Ureter (tissue), 1 donor: ENCODE measurements at regions not wholly inside any gene's neighbourhood (a gene's known extent, or its start where the extent isn't known, plus 50 kb on each side); places are given as distances from the start of the nearest gene placed in this dataset.
"Not testable (repeated sequence)": the region's sequence is repeated elsewhere in the genome, so short reads cannot be mapped to it uniquely, and the experiment has no call there.

Experiments
- DNase-seq: peaks from one replicate; pipeline ENCODE4 v3.0.0-alpha.2; 2020; ENCODE audit warnings: low spot score
- donor health status: DM: yes; HTN: yes; CAD: no.

DNA sequence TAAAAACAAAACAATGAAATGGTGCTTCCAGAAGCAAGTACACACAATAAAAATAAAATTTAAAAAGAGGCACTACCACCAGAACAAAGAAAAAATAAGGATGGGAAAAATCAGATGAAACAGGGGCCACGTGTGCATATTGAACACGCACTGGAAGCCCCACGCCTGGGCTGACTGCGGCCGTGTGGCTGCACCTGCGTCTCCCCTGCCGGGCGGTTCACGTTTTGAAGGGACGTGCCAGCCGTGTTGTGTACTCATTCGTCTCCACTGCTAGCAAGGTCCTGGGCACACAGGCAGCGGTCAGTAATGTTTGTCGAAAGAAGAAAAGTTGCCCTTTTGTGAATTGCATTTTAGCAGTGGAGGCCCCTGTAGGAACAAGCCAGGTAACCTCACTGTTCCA is 255.9 kb upstream of the RNF32 start:
- no peak for DNase-seq

DNA sequence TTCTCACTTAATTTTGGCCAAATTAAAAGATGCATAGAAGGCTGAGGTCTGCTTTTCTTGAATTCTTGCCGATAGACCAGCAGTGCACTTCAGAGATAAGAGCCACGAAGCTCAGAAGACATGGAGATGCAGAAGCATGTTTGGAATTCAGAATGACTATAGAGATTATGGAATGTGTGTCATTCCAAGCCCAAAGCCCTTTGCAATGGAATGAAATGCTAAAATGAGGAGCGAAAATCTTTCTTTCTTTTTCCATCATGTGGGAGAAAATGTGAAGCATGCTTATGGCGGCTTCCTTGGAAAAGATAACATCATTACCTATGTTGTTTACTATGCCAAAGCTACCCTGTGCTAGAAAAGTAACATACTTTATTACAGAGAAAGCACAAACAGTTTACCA is 257.0 kb upstream of the RNF32 start:
- no peak for DNase-seq

DNA sequence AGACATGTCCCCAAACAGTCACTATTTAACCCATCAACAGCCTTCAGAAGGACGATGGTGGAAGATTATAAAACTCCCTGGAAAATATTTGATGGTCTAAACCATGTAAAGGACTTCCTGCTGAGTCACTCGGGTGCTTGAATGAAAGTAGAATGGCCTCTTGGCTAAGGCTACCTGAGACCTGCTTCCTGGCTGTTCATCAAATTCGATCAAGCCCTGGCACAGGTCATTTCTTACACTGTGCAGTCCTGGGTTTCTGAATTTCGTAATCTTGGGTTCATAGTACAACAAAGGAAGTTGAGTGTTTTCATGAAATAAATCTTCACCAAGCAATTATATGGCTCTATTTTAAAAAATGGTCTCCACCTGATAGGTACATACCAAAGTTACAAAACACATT is 260.3 kb upstream of the RNF32 start:
- peak; percentile 63 for DNase-seq

DNA sequence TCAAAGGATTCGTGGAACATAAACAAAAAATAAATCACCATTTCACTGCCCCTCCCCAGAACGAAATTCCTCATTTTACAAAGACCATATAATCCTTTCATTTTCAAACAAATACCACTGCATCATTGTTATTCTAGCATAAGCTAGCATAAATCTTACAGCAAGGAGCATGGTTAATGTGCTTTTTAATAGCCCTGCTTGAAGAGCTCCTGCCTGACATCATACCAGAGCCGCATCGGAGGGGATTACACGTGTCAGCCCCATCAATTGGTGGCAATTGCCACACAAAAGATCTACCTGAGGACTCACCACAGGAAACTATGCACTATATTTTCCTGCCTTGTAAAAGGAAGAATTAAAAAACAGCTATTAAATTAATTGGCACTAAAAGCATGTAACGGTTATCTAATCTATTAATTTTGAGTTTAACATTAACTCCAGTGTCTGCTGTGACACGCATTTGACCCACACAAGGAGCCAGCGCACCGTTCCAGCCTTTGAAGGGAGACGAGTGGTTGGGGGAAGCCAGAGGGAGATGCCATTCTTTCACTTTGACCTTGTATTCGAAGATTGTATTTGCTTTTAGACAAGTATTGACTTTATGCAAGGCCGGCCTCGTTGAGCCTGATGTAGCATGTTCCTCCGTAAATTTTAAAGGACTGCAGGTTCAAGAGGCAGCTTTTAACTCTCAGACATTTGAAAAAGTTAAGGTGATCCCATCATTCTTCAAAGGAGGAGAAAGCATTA is 261.1 kb upstream of the RNF32 start:
- DNase-seq: no peak

DNA sequence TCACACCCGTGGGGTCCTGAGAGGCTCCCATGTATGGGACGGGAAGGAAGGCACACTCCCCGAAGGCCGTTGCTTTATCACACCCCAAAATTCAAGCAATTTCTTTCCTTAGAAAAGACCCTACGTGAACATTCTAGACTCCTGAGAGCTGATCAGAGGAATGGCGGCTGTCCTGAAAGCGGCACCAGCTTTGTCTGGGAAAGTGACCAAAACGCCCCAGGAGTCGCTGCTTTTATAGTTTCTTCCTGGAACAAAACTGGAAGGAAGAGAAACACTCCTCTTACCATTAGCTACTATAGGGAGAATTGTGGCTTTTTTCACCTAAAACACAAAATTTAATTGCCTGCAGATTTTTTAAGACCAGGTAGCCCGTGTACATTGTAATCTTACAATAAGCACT is 261.8 kb upstream of the RNF32 start:
- DNase-seq: no peak

DNA sequence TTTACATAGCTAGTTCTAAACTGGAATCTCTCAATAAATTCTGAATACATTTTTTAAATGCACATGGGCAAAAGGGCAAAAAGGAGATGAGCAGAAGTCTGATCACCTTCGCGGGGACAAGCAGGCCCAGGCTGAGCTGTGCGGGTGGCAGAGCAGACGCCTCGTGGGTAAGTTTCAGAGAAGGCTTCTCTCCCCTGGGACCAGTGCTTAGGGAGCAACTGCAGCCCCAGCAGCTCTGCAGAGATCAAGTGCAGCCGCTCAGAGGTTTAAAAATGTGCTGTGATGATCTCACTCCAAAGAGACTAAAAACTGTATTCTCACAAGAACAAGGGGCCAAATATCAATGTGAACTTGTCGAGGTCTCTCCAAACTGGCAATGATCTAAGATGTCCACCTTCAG is 264.3 kb upstream of the RNF32 start:
- no peak for DNase-seq

DNA sequence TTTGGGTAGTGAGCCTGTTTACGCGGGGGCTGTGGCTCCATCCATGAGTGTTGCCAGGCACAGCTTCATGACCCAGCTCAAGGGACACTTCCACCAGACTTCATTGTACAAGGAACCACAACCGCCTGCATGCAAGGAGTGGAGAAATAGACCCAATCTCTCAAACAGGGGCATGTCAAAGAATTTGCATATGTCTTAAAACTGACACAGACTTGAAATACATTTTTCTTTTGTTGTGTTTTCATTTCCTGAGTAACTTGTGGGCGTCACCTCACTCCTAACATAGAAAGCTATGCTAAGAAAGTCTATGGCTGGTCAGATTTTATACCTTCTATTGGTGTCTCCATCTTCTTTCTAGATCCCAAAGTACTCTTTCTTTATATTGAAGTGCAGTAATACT is 266.2 kb upstream of the RNF32 start:
- no peak for DNase-seq

DNA sequence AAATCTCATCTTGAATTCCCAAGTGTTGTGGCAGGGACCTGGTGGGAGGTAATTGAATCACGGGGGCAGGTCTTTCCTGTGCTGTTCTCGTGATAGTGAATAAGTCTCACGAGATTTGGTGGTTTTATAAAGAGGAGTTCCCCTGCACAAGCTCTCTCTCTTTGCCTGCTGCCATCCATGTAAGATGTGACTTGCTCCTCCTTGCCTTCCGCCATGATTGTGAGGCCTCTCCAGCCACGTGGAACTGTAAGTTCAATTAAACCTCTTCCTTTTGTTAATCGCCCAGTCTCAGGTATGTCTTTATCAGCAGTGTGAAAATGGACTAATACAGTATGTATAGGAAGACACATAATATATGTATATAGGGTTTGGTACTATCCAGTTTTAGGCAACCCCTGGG is 270.6 kb upstream of the RNF32 start:
- DNase-seq: not testable (repeated sequence)

DNA sequence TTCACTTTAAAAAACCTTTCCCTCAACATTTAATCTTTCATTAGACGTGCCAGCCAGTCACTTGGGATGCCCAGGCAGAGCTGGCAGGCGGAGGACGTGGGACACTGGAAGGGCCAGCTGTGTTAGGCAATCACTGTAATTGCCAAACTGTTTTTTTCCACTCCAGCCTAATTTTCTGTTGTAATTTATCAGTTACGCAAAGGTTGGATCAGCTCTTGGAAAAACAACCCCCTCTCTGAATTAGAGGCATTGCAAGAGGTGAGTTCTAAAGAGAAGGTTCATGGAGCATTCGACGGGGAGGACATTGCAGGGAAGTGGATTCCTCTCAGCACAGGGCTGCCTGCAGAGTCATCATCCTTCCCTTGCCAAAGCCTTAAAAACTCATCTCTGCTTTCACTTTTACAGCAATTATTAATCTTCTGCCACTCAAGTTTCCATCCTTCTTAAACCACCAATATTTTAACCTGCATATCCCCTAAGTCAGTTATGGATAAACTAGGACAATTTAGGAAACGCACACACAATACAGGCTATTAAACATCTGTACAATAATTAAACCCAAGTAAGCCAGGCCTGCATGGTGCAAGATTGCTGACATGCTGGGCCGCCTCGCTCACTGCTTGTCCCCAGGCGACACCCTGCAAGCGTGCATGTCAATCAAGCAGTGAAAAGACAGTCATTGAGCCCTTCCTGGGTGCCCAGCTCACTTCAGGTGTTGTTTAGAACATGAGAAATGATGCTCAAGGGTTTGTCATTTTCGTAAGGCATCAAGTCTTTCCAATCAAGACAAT is 272.3 kb upstream of the RNF32 start:
- no peak for DNase-seq

DNA sequence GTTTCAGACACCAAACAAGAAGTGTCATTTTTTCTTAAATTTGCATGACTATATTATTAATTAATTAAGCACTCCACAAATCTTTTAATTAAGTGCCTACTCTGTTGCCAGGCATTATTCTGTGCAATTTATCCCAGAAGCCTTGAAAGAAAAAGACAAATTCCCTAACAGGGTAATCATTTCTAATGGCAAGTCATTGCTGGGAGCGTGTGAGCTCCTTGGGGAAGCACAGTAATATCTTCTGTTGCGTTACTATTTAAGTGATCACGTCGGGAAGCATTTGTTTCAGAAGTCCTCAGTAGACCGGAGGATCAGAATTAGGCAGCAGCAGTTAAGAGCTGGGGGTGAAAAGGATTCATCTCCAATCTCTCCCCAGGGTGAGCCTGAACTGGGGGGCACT is 276.8 kb upstream of the RNF32 start:
- no peak for DNase-seq

DNA sequence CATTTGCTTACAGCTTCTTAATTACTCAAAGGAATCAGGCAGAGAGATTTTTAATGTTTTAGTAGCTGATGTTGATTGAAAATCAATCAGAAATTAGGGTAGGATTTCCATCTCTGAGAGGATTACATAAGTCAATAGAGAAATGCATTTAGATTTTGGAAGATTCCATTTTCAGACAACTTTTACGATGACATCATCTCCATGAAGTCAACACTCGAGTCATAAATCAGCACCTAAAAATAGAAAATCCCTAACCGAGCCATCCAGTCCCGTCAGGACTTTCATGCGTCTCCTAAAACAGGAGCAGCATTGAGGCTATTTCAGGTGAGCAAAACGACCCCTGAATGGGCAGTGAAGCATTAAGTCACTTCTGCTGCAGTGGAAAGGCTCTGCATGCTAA is 279.7 kb upstream of the RNF32 start:
- DNase-seq: no peak

DNA sequence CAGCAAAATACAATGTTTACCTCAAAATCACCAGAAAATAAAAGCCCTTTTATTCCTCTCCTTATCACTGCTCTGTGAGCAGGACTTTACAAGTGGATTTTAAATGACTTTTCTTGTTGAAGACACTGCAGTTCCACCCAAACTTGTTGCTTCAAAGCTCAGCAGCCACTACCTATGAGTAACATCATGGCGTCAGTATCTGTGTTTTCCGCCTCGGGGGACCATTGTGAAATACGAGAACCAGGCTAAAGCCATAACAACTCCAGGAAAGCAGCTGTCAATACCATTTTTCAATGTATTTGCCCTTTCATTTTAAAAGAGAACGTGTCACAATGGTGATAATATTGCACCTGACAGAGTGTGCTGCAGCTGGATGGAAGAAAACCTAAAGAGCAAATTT is 284.0 kb upstream of the RNF32 start:
- DNase-seq: no peak

DNA sequence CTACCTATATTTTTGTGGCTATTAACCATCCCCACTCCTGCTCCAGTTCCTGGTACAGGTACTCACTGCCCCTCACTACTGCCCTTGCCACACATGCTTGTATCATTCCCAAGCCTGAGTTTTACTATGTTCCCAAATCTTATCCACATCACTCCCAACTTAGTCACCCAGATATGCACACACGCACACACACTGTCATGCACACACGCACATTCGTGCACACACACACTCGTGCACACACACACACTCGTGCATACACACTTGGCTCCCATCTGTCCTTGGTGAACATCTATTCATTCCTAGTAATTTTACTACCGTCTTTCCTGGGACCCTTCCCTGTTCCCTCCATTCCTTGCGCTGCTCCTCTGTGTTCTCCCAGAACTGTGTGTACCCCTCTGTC is 287.2 kb upstream of the RNF32 start:
- DNase-seq: no peak

DNA sequence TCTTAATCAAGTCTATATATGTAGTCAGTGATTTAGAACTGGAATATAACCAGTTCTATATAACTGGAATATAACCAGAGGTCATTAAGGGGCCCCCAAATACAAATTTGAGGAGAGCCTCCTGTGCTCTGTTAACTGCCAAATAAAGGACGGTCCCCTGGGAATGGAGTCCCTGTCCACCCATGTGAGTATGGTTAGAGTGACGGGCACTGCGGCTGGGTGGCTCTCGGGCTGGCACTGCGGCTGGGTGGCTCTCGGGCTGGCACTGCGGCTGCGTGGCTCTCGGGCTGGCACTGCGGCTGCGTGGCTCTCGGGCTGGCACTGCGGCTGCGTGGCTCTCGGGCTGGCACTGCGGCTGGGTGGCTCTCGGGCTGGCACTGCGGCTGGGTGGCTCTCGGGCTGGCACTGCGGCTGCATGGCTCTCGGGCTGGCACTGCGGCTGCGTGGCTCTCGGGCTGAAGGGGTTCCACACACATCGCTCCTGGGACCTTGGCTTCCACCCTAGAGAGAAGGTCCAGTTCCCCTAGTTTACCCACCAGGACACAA is 292.8 kb upstream of the RNF32 start:
- not testable (repeated sequence) for DNase-seq

DNA sequence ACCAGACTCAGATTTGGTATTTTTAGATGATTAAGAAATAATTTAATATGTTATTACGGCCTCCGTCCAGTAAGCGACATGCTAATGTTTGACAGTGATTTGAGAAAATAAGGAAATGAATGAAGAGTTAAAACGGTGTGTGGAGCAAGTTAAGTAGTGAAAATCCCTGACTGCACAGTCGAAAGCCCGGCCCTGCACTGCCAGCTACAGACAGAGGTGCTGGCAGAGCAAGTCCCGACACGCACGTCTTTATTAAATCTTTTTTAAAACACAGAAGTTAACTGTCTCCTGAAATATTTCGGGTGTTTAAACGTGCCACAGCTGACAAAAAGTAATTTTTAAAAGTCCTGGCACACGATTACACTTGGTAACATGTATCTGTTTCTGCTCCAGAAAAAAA is 293.4 kb upstream of the RNF32 start:
- DNase-seq: peak; percentile 56

DNA sequence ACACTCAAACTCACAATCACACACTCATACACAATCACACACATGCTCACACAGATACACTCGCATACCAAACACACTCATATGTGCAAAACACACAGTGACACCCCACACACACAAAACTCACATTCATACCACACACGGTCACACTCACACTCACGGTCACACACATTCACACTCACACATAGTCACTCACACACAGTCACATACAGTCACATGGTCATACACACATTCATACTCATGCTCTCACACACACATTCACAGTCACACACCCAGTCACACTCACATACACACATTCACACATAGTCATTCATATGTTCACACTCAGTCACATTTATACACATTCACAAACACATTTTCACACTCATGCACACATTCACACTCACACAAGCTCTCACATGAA is 296.0 kb upstream of the RNF32 start:
- DNase-seq: no peak

DNA sequence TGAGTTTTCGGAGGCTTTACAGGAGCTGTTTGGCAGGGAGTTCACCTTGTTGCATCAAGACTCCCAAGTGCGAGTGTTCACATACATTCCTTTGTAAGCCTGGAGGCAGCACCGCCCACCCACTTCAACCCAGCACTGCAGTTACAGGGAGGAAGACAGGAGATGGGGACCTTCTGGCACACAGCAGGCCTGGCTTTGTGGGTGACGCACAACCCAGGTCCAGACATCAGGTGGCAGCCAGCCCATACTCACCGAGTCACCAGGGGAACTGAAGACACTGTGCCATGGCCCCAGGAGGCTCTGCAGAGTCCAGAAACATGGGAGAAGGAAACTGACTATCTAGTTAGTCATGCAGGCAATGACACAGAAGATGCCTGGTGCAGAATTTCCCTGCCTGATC is 305.9 kb upstream of the RNF32 start:
- DNase-seq: no peak

DNA sequence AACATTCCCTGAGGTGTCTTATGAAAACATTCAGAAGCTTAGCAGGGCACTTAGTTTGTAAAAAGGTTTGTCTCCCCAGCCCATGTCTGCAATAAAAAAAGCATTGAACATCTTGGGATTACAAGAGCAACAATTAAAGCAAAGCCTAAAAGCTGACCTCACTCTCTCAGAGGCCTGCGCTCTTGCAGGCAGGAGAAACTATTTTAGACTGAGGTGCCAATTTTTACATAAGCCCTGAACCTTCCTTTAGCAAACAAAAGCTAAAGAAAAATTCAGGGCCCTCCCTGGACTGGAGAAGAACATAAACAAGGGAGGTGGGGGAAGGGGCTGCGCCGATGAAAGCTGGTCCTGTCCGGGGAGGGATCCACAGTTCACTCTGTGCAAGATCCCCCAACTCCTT is 312.7 kb upstream of the RNF32 start:
- no peak for DNase-seq

DNA sequence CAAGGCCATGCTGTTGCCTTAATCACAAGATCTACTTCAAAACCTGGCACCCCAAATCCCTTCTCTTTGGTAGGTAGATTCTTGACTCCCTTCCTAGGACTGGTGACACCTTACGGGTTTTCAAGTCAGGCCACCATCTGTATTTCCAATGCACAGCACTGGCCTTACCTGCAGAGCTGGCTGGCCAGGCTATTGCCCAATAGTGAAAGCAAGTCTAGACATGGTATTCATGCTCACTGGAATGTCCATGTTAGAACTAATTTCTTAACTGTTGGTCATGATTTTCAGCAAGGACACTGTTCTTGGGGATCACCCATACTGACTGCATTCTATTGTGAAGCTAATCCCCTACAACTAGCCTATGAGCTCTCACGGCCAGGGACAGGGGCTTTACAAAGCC is 313.1 kb upstream of the RNF32 start:
- DNase-seq: peak; percentile 75

DNA sequence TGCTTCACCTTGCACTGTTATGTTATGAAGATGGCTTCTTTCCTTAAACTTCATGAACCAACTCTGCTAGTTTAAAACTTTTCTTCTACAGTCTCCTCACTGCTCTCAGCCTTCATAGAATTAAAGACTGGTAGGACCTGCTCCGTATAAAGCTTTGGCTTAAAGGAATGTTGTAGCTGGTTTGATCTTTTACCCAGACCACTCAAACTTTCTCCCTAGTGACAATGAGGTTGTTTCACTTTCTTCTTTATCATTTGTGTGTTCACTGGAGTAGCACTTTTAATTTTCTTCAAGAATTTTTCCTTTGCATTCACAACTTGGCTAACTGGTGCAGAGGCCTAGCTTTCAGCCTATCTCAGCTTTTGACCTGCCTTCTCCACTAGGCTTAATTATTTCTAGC is 316.4 kb upstream of the RNF32 start:
- no peak for DNase-seq

DNA sequence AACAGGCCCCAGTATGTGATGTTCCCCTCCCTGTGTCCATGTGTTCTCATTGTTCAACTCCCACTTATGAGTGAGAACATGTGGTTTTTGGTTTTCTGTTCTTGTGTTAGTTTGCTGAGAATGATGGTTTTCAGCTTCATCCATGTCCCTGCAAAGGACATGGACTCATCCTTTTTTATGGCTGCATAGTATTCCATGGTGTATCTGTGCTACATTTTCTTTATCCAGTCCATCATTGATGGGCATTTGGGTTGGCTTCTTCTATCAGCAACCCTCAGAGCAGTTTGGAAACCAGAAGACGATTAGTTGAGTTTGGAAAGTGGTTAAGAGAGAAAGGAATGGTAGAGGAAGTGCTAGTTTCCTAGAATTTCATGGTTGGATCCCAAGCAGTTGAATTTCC is 319.1 kb upstream of the RNF32 start:
- not testable (repeated sequence) for DNase-seq

DNA sequence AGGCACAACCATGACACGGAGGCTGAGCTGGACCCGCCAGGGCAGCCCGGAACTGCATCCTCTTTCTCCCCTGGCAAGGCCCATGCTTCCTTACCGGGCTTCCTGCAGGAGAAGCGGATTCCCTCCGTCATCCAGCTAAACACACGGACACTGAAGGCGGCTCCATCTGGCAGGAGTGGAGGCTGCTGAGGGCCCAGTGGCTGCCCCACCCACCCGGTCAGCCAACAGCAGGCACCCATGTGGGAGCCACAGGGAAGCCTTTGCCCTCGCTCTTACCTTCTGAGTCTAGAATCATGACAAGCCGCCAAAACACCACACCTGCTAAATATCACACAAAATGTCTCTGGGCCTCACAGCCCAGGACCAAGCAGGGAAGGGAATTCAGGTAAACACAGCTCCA is 321.6 kb upstream of the RNF32 start:
- DNase-seq: no peak

DNA sequence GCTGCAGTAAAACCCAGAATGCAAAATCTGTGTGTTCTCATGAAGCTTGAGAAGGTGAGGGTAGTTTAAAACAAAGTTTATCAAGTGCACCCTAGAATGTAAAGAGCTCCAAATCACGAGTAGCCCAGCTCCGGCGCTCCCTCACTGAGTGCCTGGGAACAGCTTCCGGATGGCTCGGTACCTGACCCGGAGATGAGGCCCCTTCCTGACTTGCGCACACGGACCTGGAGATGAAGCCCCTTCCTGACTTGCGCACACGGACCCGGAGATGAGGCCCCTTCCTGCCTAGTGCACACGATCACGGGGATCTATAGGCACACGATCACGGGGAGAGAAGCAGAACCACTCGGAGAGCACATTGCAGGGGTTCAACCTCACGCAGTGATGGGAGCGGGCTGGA is 322.1 kb upstream of the RNF32 start:
- no peak for DNase-seq
